ENCODE measurements at regions not wholly inside any gene's neighbourhood (a gene's known extent, or its start where the extent isn't known, plus 50 kb on each side); places are given as distances from the start of the nearest gene placed in this dataset.

DNA sequence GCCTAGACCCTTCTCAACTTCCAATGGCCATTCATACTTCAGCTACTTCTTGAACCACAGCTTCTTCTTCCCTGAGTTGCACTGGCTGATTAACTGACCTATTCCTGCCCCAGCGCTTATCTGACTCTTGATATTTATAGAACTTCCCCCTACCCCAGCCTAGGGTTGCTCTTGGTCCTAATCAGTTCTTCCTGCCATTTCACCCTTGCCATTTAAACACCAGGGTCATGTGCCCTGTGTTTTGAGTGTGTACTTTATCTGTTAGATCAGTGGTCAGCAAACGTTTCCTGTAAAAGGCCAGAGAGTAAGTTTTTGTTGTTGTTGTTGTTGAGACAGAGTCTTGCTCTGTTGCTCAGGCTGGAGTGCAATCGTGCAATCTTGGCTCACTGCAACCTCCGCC is 82.4 kb upstream of the COX10 start:
- H3K79me2 ChIP-seq (ENCODE audit: low read length) = no peaks in the 10 kb centered on the region
- no peaks in the 10 kb centered on the region for H3K4me1 ChIP-seq (ENCODE audit: low read length)
- no peaks in the 10 kb centered on the region for H3K36me3 ChIP-seq (replicated peaks; ENCODE audit: insufficient read depth, low read length)
- no peak overlapping the region for H3K9ac ChIP-seq (ENCODE audit: low read length)
- no peak overlapping the region for H2AFZ ChIP-seq (ENCODE audit: low read length)
- no peaks in the 10 kb centered on the region for H3K27me3 ChIP-seq (replicated peaks; ENCODE audit: insufficient read depth, low read length)
- H3K4me2 ChIP-seq (ENCODE audit: low read depth, low read length) = no peak overlapping the region
- H3K27ac ChIP-seq (ENCODE audit: low read length) = no peak overlapping the region
- H4K20me1 ChIP-seq (ENCODE audit: insufficient read depth, low read length) = no peaks in the 10 kb centered on the region
- no peak for DNase-seq
- H3F3A ChIP-seq (ENCODE audit: insufficient read depth, low read length) = no peaks in the 10 kb centered on the region
- H3K9me2 ChIP-seq (replicated peaks; ENCODE audit: insufficient read depth, low read length) = no peaks in the 10 kb centered on the region
- no peaks in the 10 kb centered on the region for H3K9me3 ChIP-seq (replicated peaks; ENCODE audit: insufficient read depth, low read length)
- TF ChIP-seq EZH2 (optimal IDR thresholded peaks at IDR 0.05; ENCODE audit: low read depth, low read length) (no peak), EZH2phosphoT487 (IDR thresholded peaks at IDR 0.05; ENCODE audit: low read length) (no peak)
- TF ChIP-seq, protein P1, sequence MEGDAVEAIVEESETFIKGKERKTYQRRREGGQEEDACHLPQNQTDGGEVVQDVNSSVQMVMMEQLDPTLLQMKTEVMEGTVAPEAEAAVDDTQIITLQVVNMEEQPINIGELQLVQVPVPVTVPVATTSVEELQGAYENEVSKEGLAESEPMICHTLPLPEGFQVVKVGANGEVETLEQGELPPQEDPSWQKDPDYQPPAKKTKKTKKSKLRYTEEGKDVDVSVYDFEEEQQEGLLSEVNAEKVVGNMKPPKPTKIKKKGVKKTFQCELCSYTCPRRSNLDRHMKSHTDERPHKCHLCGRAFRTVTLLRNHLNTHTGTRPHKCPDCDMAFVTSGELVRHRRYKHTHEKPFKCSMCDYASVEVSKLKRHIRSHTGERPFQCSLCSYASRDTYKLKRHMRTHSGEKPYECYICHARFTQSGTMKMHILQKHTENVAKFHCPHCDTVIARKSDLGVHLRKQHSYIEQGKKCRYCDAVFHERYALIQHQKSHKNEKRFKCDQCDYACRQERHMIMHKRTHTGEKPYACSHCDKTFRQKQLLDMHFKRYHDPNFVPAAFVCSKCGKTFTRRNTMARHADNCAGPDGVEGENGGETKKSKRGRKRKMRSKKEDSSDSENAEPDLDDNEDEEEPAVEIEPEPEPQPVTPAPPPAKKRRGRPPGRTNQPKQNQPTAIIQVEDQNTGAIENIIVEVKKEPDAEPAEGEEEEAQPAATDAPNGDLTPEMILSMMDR (IDR thresholded peaks at IDR 0.05; ENCODE audit: low read length) = no peak
- H3K4me3 ChIP-seq (ENCODE audit: low read length) = no peak overlapping the region

- Histone ChIP-seq H4K20me1 (ENCODE audit: insufficient read depth, low read length) (no peaks in the 10 kb centered on the region), H3K4me2 (ENCODE audit: low read depth, low read length) (no peak overlapping the region), H3K9me3 (replicated peaks; ENCODE audit: insufficient read depth, low read length) (no peaks in the 10 kb centered on the region), H3K4me1 (ENCODE audit: low read length) (no peaks in the 10 kb centered on the region), H3K27ac (ENCODE audit: low read length) (no peak overlapping the region), H2AFZ (ENCODE audit: low read length) (no peak overlapping the region), H3K36me3 (replicated peaks; ENCODE audit: insufficient read depth, low read length) (no peaks in the 10 kb centered on the region), H3K9ac (ENCODE audit: low read length) (no peak overlapping the region), H3K4me3 (ENCODE audit: low read length) (no peak overlapping the region), H3K27me3 (replicated peaks; ENCODE audit: insufficient read depth, low read length) (no peaks in the 10 kb centered on the region), H3F3A (ENCODE audit: insufficient read depth, low read length) (no peaks in the 10 kb centered on the region), H3K79me2 (ENCODE audit: low read length) (no peaks in the 10 kb centered on the region), H3K9me2 (replicated peaks; ENCODE audit: insufficient read depth, low read length) (no peaks in the 10 kb centered on the region)
- DNase-seq = no peak
- TF ChIP-seq EZH2phosphoT487 (IDR thresholded peaks at IDR 0.05; ENCODE audit: low read length) (no peak), EZH2 (optimal IDR thresholded peaks at IDR 0.05; ENCODE audit: low read depth, low read length) (no peak)
- TF ChIP-seq, protein P1 (IDR thresholded peaks at IDR 0.05; ENCODE audit: low read length) = no peak
Measured at GRCh38 chr17:13989138-13989537, 80.2 kb upstream of the COX10 start.

- no peaks in the 10 kb centered on the region for H3K9me3 ChIP-seq (replicated peaks; ENCODE audit: insufficient read depth, low read length)
- no peaks in the 10 kb centered on the region for H3K79me2 ChIP-seq (ENCODE audit: low read length)
- H3K4me2 ChIP-seq (ENCODE audit: low read depth, low read length) = no peak overlapping the region
- no peak overlapping the region for H3K27ac ChIP-seq (ENCODE audit: low read length)
- no peaks in the 10 kb centered on the region for H3K36me3 ChIP-seq (replicated peaks; ENCODE audit: insufficient read depth, low read length)
- no peak for DNase-seq
- no peak overlapping the region for H3K4me3 ChIP-seq (ENCODE audit: low read length)
- TF ChIP-seq, protein P1 (IDR thresholded peaks at IDR 0.05; ENCODE audit: low read length) = no peak
- no peak for TF ChIP-seq EZH2 (optimal IDR thresholded peaks at IDR 0.05; ENCODE audit: low read depth, low read length)
- no peak for TF ChIP-seq EZH2phosphoT487 (IDR thresholded peaks at IDR 0.05; ENCODE audit: low read length)
- no peaks in the 10 kb centered on the region for H3F3A ChIP-seq (ENCODE audit: insufficient read depth, low read length)
- no peaks in the 10 kb centered on the region for H3K4me1 ChIP-seq (ENCODE audit: low read length)
- H3K9ac ChIP-seq (ENCODE audit: low read length) = no peak overlapping the region
- no peak overlapping the region for H2AFZ ChIP-seq (ENCODE audit: low read length)
- no peaks in the 10 kb centered on the region for H3K9me2 ChIP-seq (replicated peaks; ENCODE audit: insufficient read depth, low read length)
- H3K27me3 ChIP-seq (replicated peaks; ENCODE audit: insufficient read depth, low read length) = no peaks in the 10 kb centered on the region
- H4K20me1 ChIP-seq (ENCODE audit: insufficient read depth, low read length) = no peaks in the 10 kb centered on the region
Measured at GRCh38 chr17:13993106-13993505, 76.2 kb upstream of the COX10 start.
